ENCODE measurements at regions not wholly inside any gene's neighbourhood (a gene's known extent, or its start where the extent isn't known, plus 50 kb on each side); places are given as distances from the start of the nearest gene placed in this dataset.

- TF ChIP-seq CTCF (IDR thresholded peaks at IDR 0.05; ENCODE audit: poor library complexity, severe bottlenecking) (no peak), EZH2 (IDR thresholded peaks at IDR 0.05; ENCODE audit: borderline replicate concordance, insufficient read depth, low read length, poor library complexity, severe bottlenecking) (no peak), POLR2AphosphoS5 (IDR thresholded peaks at IDR 0.05) (no peak)
Observed at GRCh38 chr17:14006249-14006942, 62.9 kb upstream of the COX10 start.
